ENCODE measurements at regions not wholly inside any gene's neighbourhood (a gene's known extent, or its start where the extent isn't known, plus 50 kb on each side); places are given as distances from the start of the nearest gene placed in this dataset.

- DNase-seq (ENCODE audit: low spot score) (no peak), ATAC-seq (no peak)
- peaks cover 2% of the 10 kb centered on the region; the same call in 1 of the 3 replicates for H3K36me3 Mint-ChIP-seq (ENCODE audit: low read depth)
- H3K27me3 Mint-ChIP-seq (ENCODE audit: insufficient read depth, low read depth, poor library complexity): peaks cover 2% of the 10 kb centered on the region
- no peaks in the 10 kb centered on the region for H3K27me3 ChIP-seq (ENCODE audit: insufficient read depth)
- no peak overlapping the region for H2AFZ ChIP-seq
- H3K27ac Mint-ChIP-seq: no peak overlapping the region
- H3F3A ChIP-seq (replicated peaks; ENCODE audit: low read depth): no peaks in the 10 kb centered on the region
- H3K4me3 Mint-ChIP-seq: no peak overlapping the region
- no peaks in the 10 kb centered on the region for H3K36me3 ChIP-seq (ENCODE audit: insufficient read depth)
- no peak overlapping the region for H3K4me2 ChIP-seq
- TF ChIP-seq EZH2phosphoT487 (IDR thresholded peaks at IDR 0.05; ENCODE audit: unreplicated experiment) (no peak), JUNB (IDR thresholded peaks at IDR 0.05; ENCODE audit: unreplicated experiment) (no peak)
- H3K79me2 ChIP-seq (replicated peaks; ENCODE audit: insufficient read depth): no peaks in the 10 kb centered on the region
- no peaks in the 10 kb centered on the region for H4K20me1 ChIP-seq (replicated peaks; ENCODE audit: insufficient read depth)
- peaks cover 4% of the 10 kb centered on the region; the same call in 2 of the 3 replicates for H3K4me1 Mint-ChIP-seq
- H3K9me3 Mint-ChIP-seq: peaks cover 18% of the 10 kb centered on the region; the same call in 2 of the 3 replicates
- H3K4me3 ChIP-seq: no peak overlapping the region
- no peak overlapping the region for H3K27ac ChIP-seq (ENCODE audit: low read depth)
- no peaks in the 10 kb centered on the region for H3K4me1 ChIP-seq (ENCODE audit: insufficient read depth)
- no peaks in the 10 kb centered on the region for H3K9me2 ChIP-seq (ENCODE audit: insufficient read depth)
These were observed 64.6 kb downstream of the INHBB start for GRCh38 chr2:120410487-120410886.

- no peaks in the 10 kb centered on the region for H3K4me1 ChIP-seq (ENCODE audit: insufficient read depth)
- H3F3A ChIP-seq (replicated peaks; ENCODE audit: low read depth): no peaks in the 10 kb centered on the region
- no peak for DNase-seq (ENCODE audit: low spot score)
- Mint-ChIP-seq H3K4me1 (peaks cover 7% of the 10 kb centered on the region; the same call in 2 of the 3 replicates), H3K36me3 (ENCODE audit: low read depth) (peaks cover 1% of the 10 kb centered on the region; the same call in 1 of the 3 replicates), H3K27me3 (ENCODE audit: insufficient read depth, low read depth, poor library complexity) (peaks cover 10% of the 10 kb centered on the region), H3K4me3 (no peak overlapping the region), H3K9me3 (peaks cover 16% of the 10 kb centered on the region; the same call in 2 of the 3 replicates), H3K27ac (no peak overlapping the region)
- no peak overlapping the region for H3K4me2 ChIP-seq
- H3K27me3 ChIP-seq (ENCODE audit: insufficient read depth): no peaks in the 10 kb centered on the region
- H3K79me2 ChIP-seq (replicated peaks; ENCODE audit: insufficient read depth): no peaks in the 10 kb centered on the region
- no peak overlapping the region for H2AFZ ChIP-seq
- no peaks in the 10 kb centered on the region for H3K9me2 ChIP-seq (ENCODE audit: insufficient read depth)
- H3K4me3 ChIP-seq: no peak overlapping the region
- no peak for ATAC-seq
- H3K36me3 ChIP-seq (ENCODE audit: insufficient read depth): no peaks in the 10 kb centered on the region
- no peak overlapping the region for H3K27ac ChIP-seq (ENCODE audit: low read depth)
- H4K20me1 ChIP-seq (replicated peaks; ENCODE audit: insufficient read depth): no peaks in the 10 kb centered on the region
- TF ChIP-seq JUNB (IDR thresholded peaks at IDR 0.05; ENCODE audit: unreplicated experiment): no peak
- TF ChIP-seq POLR2AphosphoS5 (IDR thresholded peaks at IDR 0.05; ENCODE audit: low read depth): no peak
- no peak for TF ChIP-seq STAT1 (IDR thresholded peaks at IDR 0.05; ENCODE audit: unreplicated experiment)
- TF ChIP-seq CTCF (conservative IDR thresholded peaks at IDR 0.05; ENCODE audit: low read depth in 2 of 2): no peak
- TF ChIP-seq EZH2 (IDR thresholded peaks at IDR 0.05; ENCODE audit: low read depth, unreplicated experiment): no peak
- TF ChIP-seq ETS1 (IDR thresholded peaks at IDR 0.05): no peak
- no peak for TF ChIP-seq EZH2phosphoT487 (IDR thresholded peaks at IDR 0.05; ENCODE audit: unreplicated experiment)
- no peak for TF ChIP-seq REST (IDR thresholded peaks at IDR 0.05; ENCODE audit: unreplicated experiment)
- TF ChIP-seq ZNF114 (CRISPR knock-in tag; IDR thresholded peaks at IDR 0.05): no peak
- no peak for TF ChIP-seq NANOG (IDR thresholded peaks at IDR 0.05; ENCODE audit: borderline replicate concordance)
These were observed 69.1 kb downstream of the INHBB start for GRCh38 chr2:120415060-120415459.
